SK-N-SH (cell line): ENCODE measurements at regions not wholly inside any gene's neighbourhood (a gene's known extent, or its start where the extent isn't known, plus 50 kb on each side); places are given as distances from the start of the nearest gene placed in this dataset.

Experiments
- CTCF ChIA-PET: fragments of 300-600, 350-600 bp; formaldehyde crosslinking; extraction: SDS; loops from one replicate; lab custom pipeline; 2021; lab: Yijun Ruan, JAX
- POLR2A ChIA-PET: fragments of 350-600 bp; sonication (Branson Sonifier 250); formaldehyde crosslinking; extraction: SDS; loops from one replicate; lab custom pipeline; 2020; ENCODE audit warnings: antibody characterized with exemption, inconsistent platforms; lab: Yijun Ruan, JAX
- DNase-seq: peaks from one replicate; pipeline ENCODE4 v3.0.0; 2012
- H2AFZ ChIP-seq: fragments of 200-600 bp; sonication (generic); 2 replicates; pipeline ENCODE4 v1.8.1; 2016; ENCODE audit warnings: antibody characterized with exemption, mild to moderate bottlenecking, low read depth
- H3F3A ChIP-seq: fragments of 200-600 bp; sonication (generic); replicated peaks from 2 replicates; pipeline ENCODE3; 2016; ENCODE audit warnings: antibody characterized with exemption, mild to moderate bottlenecking; ENCODE audit not compliant: insufficient read depth
- H3K27ac ChIP-seq, 2 experiments: fragments of 200-500 bp in 1 of 2; fragments of 200-600 bp in 1 of 2; sonication (Bioruptor generic) in 1 of 2; sonication (generic), shearing (Covaris generic) in 1 of 2; 2 replicates each; pipeline versions ENCODE4 v1.5.1 to v1.6.1; 2014 to 2016; ENCODE audit warnings: low read depth in 2 of 2, inconsistent platforms in 1 of 2, low read length in 1 of 2, mild to moderate bottlenecking in 1 of 2, mixed read lengths in 1 of 2
- H3K27me3 ChIP-seq: fragments of 200-600 bp; sonication (generic), shearing (Covaris generic); 2 replicates; pipeline ENCODE4 v1.6.1; 2016; ENCODE audit warnings: mixed run types; ENCODE audit not compliant: insufficient read depth
- H3K36me3 ChIP-seq, 2 experiments: fragments of 200-500 bp in 1 of 2; fragments of 200-600 bp in 1 of 2; sonication (Bioruptor generic) in 1 of 2; sonication (generic) in 1 of 2; replicated peaks in 1 of 2; 2 replicates each; pipeline versions ENCODE3 to v1.5.1; 2014 to 2016; ENCODE audit warnings: low read length in 1 of 2, mild to moderate bottlenecking in 1 of 2; ENCODE audit not compliant: insufficient read depth in 2 of 2, control insufficient read depth in 1 of 2
- H3K4me1 ChIP-seq, 2 experiments: fragments of 200-500 bp in 1 of 2; fragments of 200-600 bp in 1 of 2; sonication (Bioruptor generic) in 1 of 2; sonication (generic), shearing (Covaris generic) in 1 of 2; 2 replicates each; pipeline versions ENCODE4 v1.5.1 to v1.6.1; 2014 to 2016; ENCODE audit warnings: low read depth in 1 of 2, low read length in 1 of 2, mixed run types in 1 of 2; ENCODE audit not compliant: insufficient read depth in 2 of 2, control insufficient read depth in 1 of 2
- H3K4me2 ChIP-seq: fragments of 200-600 bp; sonication (generic), shearing (Covaris generic); 2 replicates; pipeline ENCODE4 v1.6.1; 2017; ENCODE audit warnings: mixed run types
- H3K4me3 ChIP-seq, 2 experiments: fragments of 200-500 bp in 1 of 2; fragments of 200-600 bp in 1 of 2; sonication (Bioruptor generic) in 1 of 2; sonication (generic), shearing (Covaris generic) in 1 of 2; 2 replicates each; pipeline versions ENCODE4 v1.5.1 to v1.8.1; 2014 to 2016; ENCODE audit warnings: low read depth in 2 of 2, inconsistent platforms in 1 of 2, low read length in 1 of 2, mild to moderate bottlenecking in 1 of 2, mixed read lengths in 1 of 2, moderate library complexity in 1 of 2
- H3K79me2 ChIP-seq: fragments of 200-600 bp; sonication (generic); 2 replicates; pipeline ENCODE4 v1.8.1; 2017; ENCODE audit warnings: mild to moderate bottlenecking; ENCODE audit not compliant: insufficient read depth
- H3K9ac ChIP-seq: fragments of 200-600 bp; sonication (generic); 2 replicates; pipeline ENCODE4 v1.6.1; 2017; ENCODE audit warnings: mixed run types
- H3K9me2 ChIP-seq: fragments of 200-600 bp; sonication (generic); 2 replicates; pipeline ENCODE4 v1.6.1; 2017; ENCODE audit warnings: mixed run types
- H3K9me3 ChIP-seq: fragments of 200-600 bp; sonication (generic); 2 replicates; pipeline ENCODE4 v1.6.1; 2017; ENCODE audit warnings: mixed run types, mild to moderate bottlenecking, moderate library complexity
- H4K20me1 ChIP-seq: fragments of 200-600 bp; sonication (generic); 2 replicates; pipeline ENCODE4 v1.6.1; 2017; ENCODE audit warnings: mild to moderate bottlenecking, mixed run types; ENCODE audit not compliant: insufficient read depth
- CHD2 ChIP-seq: fragments of 150-350 bp; IDR thresholded peaks from 2 replicates; pipeline ENCODE4 v1.6.1; 2018; ENCODE audit warnings: low read length; ENCODE audit not compliant: partially characterized antibody
- ELF1 ChIP-seq: IDR thresholded peaks from 2 replicates; pipeline ENCODE4 v1.4.0; 2012
- EZH2phosphoT487 ChIP-seq: fragments of 200-600 bp; sonication (generic); IDR thresholded peaks from 2 replicates; pipeline ENCODE4 v1.6.1; 2017; ENCODE audit warnings: low read depth, mixed run types, mild to moderate bottlenecking, antibody characterized with exemption, moderate library complexity, borderline replicate concordance
- FOSL2 ChIP-seq: IDR thresholded peaks from 2 replicates; pipeline ENCODE4 v1.4.0; 2012; ENCODE audit warnings: low read depth, mild to moderate bottlenecking, moderate library complexity, borderline replicate concordance
- GABPA ChIP-seq: IDR thresholded peaks from 2 replicates; pipeline ENCODE4 v1.4.0; 2012; ENCODE audit warnings: low read depth, mild to moderate bottlenecking
- GATA2 ChIP-seq: sonication (generic); formaldehyde crosslinking; IDR thresholded peaks from 2 replicates; pipeline ENCODE4 v1.5.0; 2020; ENCODE audit warnings: mild to moderate bottlenecking, missing genetic modification reagents
- JUND ChIP-seq: IDR thresholded peaks from 2 replicates; pipeline ENCODE4 v1.4.0; 2012
- MEF2A ChIP-seq: IDR thresholded peaks from 2 replicates; pipeline ENCODE4 v1.4.0; 2012; ENCODE audit warnings: low read depth, borderline replicate concordance
- MXI1 ChIP-seq: IDR thresholded peaks from 2 replicates; pipeline ENCODE4 v1.6.1; 2012; ENCODE audit warnings: mild to moderate bottlenecking, low read depth, low read length, improper control_type of control experiment
- NRF1 ChIP-seq: IDR thresholded peaks from 2 replicates; pipeline ENCODE4 v1.6.1; 2012; ENCODE audit warnings: low read depth, mild to moderate bottlenecking, low read length
- POLR2AphosphoS5 ChIP-seq: IDR thresholded peaks from 2 replicates; pipeline ENCODE4 v1.6.1; 2012; ENCODE audit warnings: low read depth, low read length
- RAD21 ChIP-seq: IDR thresholded peaks from 2 replicates; pipeline ENCODE4 v1.6.1; 2012; ENCODE audit warnings: mild to moderate bottlenecking, low read length
- RCOR1 ChIP-seq: fragments of 150-350 bp; IDR thresholded peaks from 2 replicates; pipeline ENCODE4 v1.6.1; 2017; ENCODE audit warnings: antibody characterized with exemption, low read length
- RFX5 ChIP-seq: IDR thresholded peaks from 2 replicates; pipeline ENCODE4 v1.6.1; 2012; ENCODE audit warnings: mild to moderate bottlenecking, improper control_type of control experiment, low read length
- RXRA ChIP-seq: IDR thresholded peaks from 2 replicates; pipeline ENCODE4 v1.4.0; 2012; ENCODE audit warnings: low read depth, mild to moderate bottlenecking, borderline replicate concordance
- SMC3 ChIP-seq: IDR thresholded peaks from 2 replicates; pipeline ENCODE4 v1.6.1; 2012; ENCODE audit warnings: low read depth, low read length, improper control_type of control experiment
- TAF1 ChIP-seq: IDR thresholded peaks from 2 replicates; pipeline ENCODE4 v1.6.1; 2012; ENCODE audit warnings: low read depth, mild to moderate bottlenecking, low read length, moderate library complexity, borderline replicate concordance
- TCF12 ChIP-seq: IDR thresholded peaks from 2 replicates; pipeline ENCODE4 v1.4.0; 2012
- TEAD4 ChIP-seq: IDR thresholded peaks from 2 replicates; pipeline ENCODE4 v1.4.0; 2012; ENCODE audit warnings: mild to moderate bottlenecking, borderline replicate concordance; ENCODE audit not compliant: insufficient read depth
- YY1 ChIP-seq: IDR thresholded peaks from 2 replicates; pipeline ENCODE4 v1.4.0; 2012; ENCODE audit warnings: low read depth, mild to moderate bottlenecking
- WGBS: methylation state at CpG from one replicate; pipeline ENCODE4 v1.1.6; 2017; ENCODE audit warnings: low lambda C conversion rate; 5-methylcytosine and 5-hydroxymethylcytosine counted together
- TF ChIP-seq, protein P1 (sequence below): IDR thresholded peaks from 2 replicates; pipeline ENCODE4 v1.4.0; 2012; ENCODE audit warnings: low read depth
- TF ChIP-seq, protein P2 (sequence below): fragments of 150-350 bp; IDR thresholded peaks from 2 replicates; pipeline ENCODE4 v1.6.1; 2016; ENCODE audit warnings: mild to moderate bottlenecking, low read depth, low read length
- TF ChIP-seq, protein P3 (sequence below): IDR thresholded peaks from 2 replicates; pipeline ENCODE4 v1.4.0; 2012; ENCODE audit warnings: low read depth, borderline replicate concordance

DNA sequence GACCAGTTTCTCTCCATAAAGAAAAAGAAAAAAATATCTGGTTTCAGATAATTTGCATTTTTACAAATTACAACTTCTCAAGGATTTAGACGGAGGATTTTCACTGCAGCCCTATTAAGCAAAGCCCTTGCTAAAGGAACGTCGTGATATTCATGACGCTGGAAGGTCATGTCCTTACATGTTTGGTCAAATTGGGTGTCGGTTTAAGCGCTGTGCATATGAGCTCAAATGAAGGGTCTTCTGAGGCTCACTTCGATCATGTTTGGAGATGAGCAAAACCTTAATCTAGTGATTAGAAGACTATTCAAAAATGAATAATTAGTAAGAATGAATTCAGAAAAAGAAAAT is 67.3 kb upstream of the USP15 start (continued):
- TF ChIP-seq, protein P1, sequence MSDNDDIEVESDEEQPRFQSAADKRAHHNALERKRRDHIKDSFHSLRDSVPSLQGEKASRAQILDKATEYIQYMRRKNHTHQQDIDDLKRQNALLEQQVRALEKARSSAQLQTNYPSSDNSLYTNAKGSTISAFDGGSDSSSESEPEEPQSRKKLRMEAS: no peak
- TF ChIP-seq SMC3: no peak

DNA sequence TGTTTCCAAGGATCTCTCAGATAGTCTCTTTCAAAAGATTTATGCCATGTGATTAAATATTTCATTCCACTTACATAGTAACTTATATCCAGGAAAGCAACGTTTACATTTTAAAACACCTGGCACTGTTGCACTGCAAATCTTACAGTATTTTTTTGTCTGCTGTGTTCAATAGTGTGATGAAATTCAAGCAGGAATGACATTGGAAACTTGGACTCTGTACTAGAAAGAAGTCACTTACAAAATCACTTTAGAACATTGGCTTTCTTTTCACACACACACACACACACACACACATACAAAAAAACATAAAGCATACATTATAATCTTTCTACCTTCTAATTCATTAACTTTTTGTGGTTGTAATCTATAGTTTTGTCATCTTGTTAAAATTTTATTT is 66.2 kb upstream of the USP15 start:
- H3K4me3 ChIP-seq: no peak overlapping the region
- DNase-seq: no peak
- ChIA-PET CTCF (interaction anchor here (0.9 to 3.6 kb wide), 7 partner anchors 8 to 57 kb away, joined by 3 to 19 read pairs (median 4); no protein-coding TSS in a partner anchor), POLR2A (no interaction called here)
- H3K4me1 ChIP-seq: peaks cover 0 to 7% of the 10 kb centered on the region in 2 experiments; a peak in 1 of 4 replicates
- H3K9me2 ChIP-seq: no peaks in the 10 kb centered on the region
- WGBS: 0% methylated on average over 1 of the region's 1 CpG
- H3K9me3 ChIP-seq: no peaks in the 10 kb centered on the region
- no peak overlapping the region for H3K4me2 ChIP-seq
- no peak overlapping the region for H3K9ac ChIP-seq
- no peak overlapping the region for H3K27ac ChIP-seq
- no peaks in the 10 kb centered on the region for H4K20me1 ChIP-seq
- no peak for TF ChIP-seq POLR2AphosphoS5
- no peak for TF ChIP-seq CHD2
- TF ChIP-seq RCOR1: no peak
- TF ChIP-seq RXRA: no peak
- no peak for TF ChIP-seq YY1
- no peak for TF ChIP-seq TCF12
- TF ChIP-seq TAF1: no peak
- TF ChIP-seq NRF1: no peak
- no peak for TF ChIP-seq GABPA
- no peak for TF ChIP-seq RAD21
- TF ChIP-seq RFX5: no peak
- no peak for TF ChIP-seq ELF1
- no peak for TF ChIP-seq JUND
- TF ChIP-seq, protein P1: no peak
- no peak for TF ChIP-seq SMC3
- no peak for TF ChIP-seq FOSL2
- no peaks in the 10 kb centered on the region for H3F3A ChIP-seq
- H3K36me3 ChIP-seq: no peaks in the 10 kb centered on the region
- peaks cover 31% of the 10 kb centered on the region for H3K27me3 ChIP-seq
- no peak overlapping the region for H2AFZ ChIP-seq
- H3K79me2 ChIP-seq: no peaks in the 10 kb centered on the region

DNA sequence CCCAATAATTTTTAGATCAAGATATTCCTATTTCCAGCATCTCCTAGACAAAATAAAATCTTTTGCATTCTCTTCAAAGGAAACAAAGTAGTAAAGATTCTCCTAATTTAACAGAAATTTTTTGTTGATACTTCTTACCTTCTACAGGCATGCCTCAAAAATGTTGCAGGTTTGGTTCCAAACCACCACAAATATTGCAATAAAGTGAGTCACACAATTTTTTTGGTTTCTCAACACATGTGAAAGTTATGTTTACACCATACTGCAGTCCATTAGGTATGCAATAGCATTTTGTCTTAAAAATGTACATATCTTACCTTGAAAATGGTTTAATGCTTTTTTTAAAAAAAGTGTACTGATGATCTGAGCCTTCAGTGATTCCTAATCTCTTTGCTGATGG is 65.6 kb upstream of the USP15 start:
- H3K9me2 ChIP-seq: no peaks in the 10 kb centered on the region
- CTCF ChIA-PET: no interaction called here
- no peak overlapping the region for H3K4me3 ChIP-seq
- H3K27ac ChIP-seq: no peak overlapping the region
- H3K9me3 ChIP-seq: no peaks in the 10 kb centered on the region
- H3K79me2 ChIP-seq: no peaks in the 10 kb centered on the region
- H3K4me1 ChIP-seq: peaks cover 0 to 7% of the 10 kb centered on the region in 2 experiments; a peak in 1 of 4 replicates
- no peak overlapping the region for H3K4me2 ChIP-seq
- no peaks in the 10 kb centered on the region for H4K20me1 ChIP-seq
- H3K27me3 ChIP-seq: peaks cover 29% of the 10 kb centered on the region
- H3F3A ChIP-seq: no peaks in the 10 kb centered on the region
- no peaks in the 10 kb centered on the region for H3K36me3 ChIP-seq
- POLR2A ChIA-PET: no interaction called here
- H2AFZ ChIP-seq: no peak overlapping the region
- no peak overlapping the region for H3K9ac ChIP-seq
- DNase-seq: no peak
- no peak for TF ChIP-seq TCF12
- TF ChIP-seq CHD2: no peak
- no peak for TF ChIP-seq MXI1
- no peak for TF ChIP-seq TEAD4
- TF ChIP-seq YY1: no peak
- no peak for TF ChIP-seq RXRA
- no peak for TF ChIP-seq EZH2phosphoT487
- TF ChIP-seq, protein P2, sequence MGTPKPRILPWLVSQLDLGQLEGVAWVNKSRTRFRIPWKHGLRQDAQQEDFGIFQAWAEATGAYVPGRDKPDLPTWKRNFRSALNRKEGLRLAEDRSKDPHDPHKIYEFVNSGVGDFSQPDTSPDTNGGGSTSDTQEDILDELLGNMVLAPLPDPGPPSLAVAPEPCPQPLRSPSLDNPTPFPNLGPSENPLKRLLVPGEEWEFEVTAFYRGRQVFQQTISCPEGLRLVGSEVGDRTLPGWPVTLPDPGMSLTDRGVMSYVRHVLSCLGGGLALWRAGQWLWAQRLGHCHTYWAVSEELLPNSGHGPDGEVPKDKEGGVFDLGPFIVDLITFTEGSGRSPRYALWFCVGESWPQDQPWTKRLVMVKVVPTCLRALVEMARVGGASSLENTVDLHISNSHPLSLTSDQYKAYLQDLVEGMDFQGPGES: no peak
- no peak for TF ChIP-seq GATA2 (CRISPR knock-in tag)
- no peak for TF ChIP-seq ELF1
- no peak for TF ChIP-seq MEF2A
- no peak for TF ChIP-seq TAF1
- TF ChIP-seq, protein P3, sequence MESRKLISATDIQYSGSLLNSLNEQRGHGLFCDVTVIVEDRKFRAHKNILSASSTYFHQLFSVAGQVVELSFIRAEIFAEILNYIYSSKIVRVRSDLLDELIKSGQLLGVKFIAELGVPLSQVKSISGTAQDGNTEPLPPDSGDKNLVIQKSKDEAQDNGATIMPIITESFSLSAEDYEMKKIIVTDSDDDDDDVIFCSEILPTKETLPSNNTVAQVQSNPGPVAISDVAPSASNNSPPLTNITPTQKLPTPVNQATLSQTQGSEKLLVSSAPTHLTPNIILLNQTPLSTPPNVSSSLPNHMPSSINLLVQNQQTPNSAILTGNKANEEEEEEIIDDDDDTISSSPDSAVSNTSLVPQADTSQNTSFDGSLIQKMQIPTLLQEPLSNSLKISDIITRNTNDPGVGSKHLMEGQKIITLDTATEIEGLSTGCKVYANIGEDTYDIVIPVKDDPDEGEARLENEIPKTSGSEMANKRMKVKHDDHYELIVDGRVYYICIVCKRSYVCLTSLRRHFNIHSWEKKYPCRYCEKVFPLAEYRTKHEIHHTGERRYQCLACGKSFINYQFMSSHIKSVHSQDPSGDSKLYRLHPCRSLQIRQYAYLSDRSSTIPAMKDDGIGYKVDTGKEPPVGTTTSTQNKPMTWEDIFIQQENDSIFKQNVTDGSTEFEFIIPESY: no peak
